B cell (primary cell): ENCODE measurements at regions not wholly inside any gene's neighbourhood (a gene's known extent, or its start where the extent isn't known, plus 50 kb on each side); places are given as distances from the start of the nearest gene placed in this dataset.

Experiments used
- ATAC-seq: fragments of 200-7000 bp; cut with Tn5 transposase; one replicate; pipeline ENCODE4 v1.10.0; 2021; ENCODE audit warnings: low read depth, mild to moderate bottlenecking, moderate number of reproducible peaks, moderate library complexity
- CTCF ChIA-PET: fragments of 350-600 bp; sonication (Branson Sonifier 250); formaldehyde crosslinking; loops from one replicate; lab custom pipeline; 2021; ENCODE audit warnings: antibody characterized with exemption, inconsistent platforms; lab: Charles Lee
- POLR2A ChIA-PET: fragments of 350-600 bp; sonication (Branson Sonifier 250); formaldehyde crosslinking; loops from one replicate; lab custom pipeline; 2021; ENCODE audit warnings: antibody characterized with exemption; lab: Charles Lee
- DNase-seq: peaks from one replicate; pipeline ENCODE4 v3.0.0; 2013
- H2AFZ ChIP-seq: 2 replicates; pipeline ENCODE4 v1.6.1; 2012; ENCODE audit warnings: mild to moderate bottlenecking, low read depth, low read length; ENCODE audit not compliant: insufficient read depth, poor library complexity, severe bottlenecking
- H3K27ac ChIP-seq, 2 donors: 1 replicate in 1 of 2; 2 replicates in 1 of 2; pipeline ENCODE4 v1.5.1; 2012 to 2013; ENCODE audit warnings: low read length in 2 of 2, mild to moderate bottlenecking in 2 of 2, moderate library complexity in 1 of 2
- H3K27me3 ChIP-seq, 4 experiments: fragments of 200-600 bp in 1 of 4; sonication (generic) in 1 of 4; replicated peaks in 1 of 4; 1 replicate in 2 of 4; 2 replicates in 2 of 4; pipeline versions ENCODE4 v1.6.1 to v1.7.0; 2013 to 2016; ENCODE audit warnings: low read length in 3 of 4, mild to moderate bottlenecking in 2 of 4, mixed read lengths in 1 of 4, moderate library complexity in 1 of 4; ENCODE audit not compliant: insufficient read depth in 4 of 4, control insufficient read depth in 3 of 4; ENCODE audit errors: control extremely low read depth in 1 of 4
- H3K36me3 ChIP-seq, 2 experiments: replicated peaks in 1 of 2; 1 replicate in 1 of 2; 2 replicates in 1 of 2; pipeline versions ENCODE4 v1.6.1 to v1.7.1; 2013; ENCODE audit warnings: low read length in 1 of 2; ENCODE audit not compliant: insufficient read depth in 2 of 2, control insufficient read depth in 1 of 2; ENCODE audit errors: control extremely low read depth in 1 of 2, extremely low read depth in 1 of 2
- H3K4me1 ChIP-seq, 2 donors: fragments of 200-600 bp in 1 of 2; sonication (generic) in 1 of 2; 1 replicate in 1 of 2; 2 replicates in 1 of 2; pipeline versions ENCODE4 v1.5.1 to v1.6.1; 2013 to 2017; ENCODE audit warnings: low read length in 2 of 2; ENCODE audit not compliant: control insufficient read depth in 2 of 2, insufficient read depth in 2 of 2
- H3K4me2 ChIP-seq: replicated peaks from 2 replicates; pipeline ENCODE3; 2012; ENCODE audit warnings: mild to moderate bottlenecking, low read depth, low read length; ENCODE audit not compliant: poor library complexity, severe bottlenecking
- H3K4me3 ChIP-seq, 5 experiments: fragments of 200-600 bp in 1 of 5; sonication (generic) in 1 of 5; 1 replicate in 3 of 5; 2 replicates in 2 of 5; pipeline versions ENCODE4 v1.5.1 to v1.7.0; 2011 to 2016; ENCODE audit warnings: low read length in 4 of 5, mild to moderate bottlenecking in 4 of 5, low read depth in 2 of 5, control low read depth in 1 of 5, moderate library complexity in 1 of 5; ENCODE audit not compliant: insufficient read depth in 1 of 5; ENCODE audit errors: control extremely low read depth in 1 of 5, extremely low read depth in 1 of 5
- H3K79me2 ChIP-seq: fragments of 200-600 bp; sonication (generic); one replicate; pipeline ENCODE4 v1.6.0; 2016; ENCODE audit warnings: low read length; ENCODE audit not compliant: control insufficient read depth, insufficient read depth
- H3K9ac ChIP-seq: fragments of 200-600 bp; sonication (generic); 2 replicates; pipeline ENCODE4 v1.6.1; 2017; ENCODE audit warnings: mild to moderate bottlenecking, low read length, moderate library complexity
- H3K9me3 ChIP-seq, 3 donors: one replicate each; pipeline versions ENCODE4 v1.6.1 to v1.7.1; 2013; ENCODE audit warnings: low read length in 2 of 3; ENCODE audit not compliant: control insufficient read depth in 2 of 3, insufficient read depth in 1 of 3; ENCODE audit errors: control extremely low read depth in 1 of 3
- H4K20me1 ChIP-seq: 2 replicates; pipeline ENCODE4 v1.6.0; 2012; ENCODE audit warnings: mild to moderate bottlenecking, low read length; ENCODE audit not compliant: insufficient read depth, control insufficient read depth, poor library complexity, severe bottlenecking
- H3K27ac Mint-ChIP-seq: one replicate; pipeline ENCODE4 v1.8.0; 2021; ENCODE audit warnings: mixed read lengths
- H3K27me3 Mint-ChIP-seq: one replicate; pipeline ENCODE4 v1.8.0; 2021; ENCODE audit warnings: mixed read lengths
- H3K4me1 Mint-ChIP-seq: one replicate; pipeline ENCODE4 v1.8.0; 2021; ENCODE audit warnings: mixed read lengths
- H3K4me3 Mint-ChIP-seq: one replicate; pipeline ENCODE4 v1.8.0; 2021; ENCODE audit warnings: mixed read lengths
- H3K9me3 Mint-ChIP-seq: one replicate; pipeline ENCODE4 v1.8.0; 2022; ENCODE audit warnings: mixed read lengths; ENCODE audit not compliant: insufficient read depth
- CTCF ChIP-seq: fragments of 200-600 bp; IDR thresholded peaks from one replicate; pipeline ENCODE4 v1.8.0; 2022; ENCODE audit warnings: antibody characterized with exemption, mild to moderate bottlenecking
- EZH2 ChIP-seq: IDR thresholded peaks from 2 replicates; pipeline ENCODE4 v1.6.1; 2012; ENCODE audit warnings: borderline replicate concordance, low read depth, mild to moderate bottlenecking, moderate library complexity, low read length; ENCODE audit not compliant: insufficient read depth, poor library complexity, severe bottlenecking
- WGBS: methylation state at CpG from one replicate; pipeline ENCODE4 v1.1.5; 2013; ENCODE audit warnings: missing lambda C conversion rate; ENCODE audit not compliant: insufficient coverage; 5-methylcytosine and 5-hydroxymethylcytosine counted together
- intact Hi-C: fragments of 100-400 bp; cut with micrococcal nuclease; formaldehyde crosslinking; loops from one replicate; pipeline ENCODE4 v1.10.0; 2022

- Histone ChIP-seq H3K4me2 (no peak overlapping the region), H4K20me1 (no peaks in the 10 kb centered on the region), H3K4me1 (peaks cover 5 to 7% of the 10 kb centered on the region in 2 donors), H3K27ac (no peak overlapping the region), H2AFZ (no peak overlapping the region), H3K27me3 (no peaks in the 10 kb centered on the region), H3K36me3 (no peaks in the 10 kb centered on the region), H3K9me3 (peaks cover 0 to 5% (median 0%) of the 10 kb centered on the region in 3 donors), H3K79me2 (no peaks in the 10 kb centered on the region), H3K4me3 (no peak overlapping the region), H3K9ac (no peak overlapping the region)
- Mint-ChIP-seq H3K27ac (no peak overlapping the region), H3K9me3 (peaks cover 2% of the 10 kb centered on the region), H3K4me1 (peaks cover 33% of the 10 kb centered on the region), H3K27me3 (no peaks in the 10 kb centered on the region), H3K4me3 (no peak overlapping the region)
- no peak for TF ChIP-seq CTCF
- no peak for TF ChIP-seq EZH2
- intact Hi-C loops = no loop called here
- POLR2A ChIA-PET = no interaction called here
- ATAC-seq = no peak
- CTCF ChIA-PET = no interaction called here
- no peak for DNase-seq
Observed at GRCh38 chr5:111963555-111963954, 206.6 kb upstream of the NREP start.

GRCh38 chr5:111962906-111963305 lies 205.9 kb upstream of the NREP start:
- WGBS = 91% methylated on average over 9 of the region's 9 CpGs
- CTCF ChIA-PET = no interaction called here
- intact Hi-C loops = no loop called here
- H3K36me3 ChIP-seq = no peaks in the 10 kb centered on the region
- Mint-ChIP-seq H3K4me1 (peaks cover 33% of the 10 kb centered on the region), H3K27ac (no peak overlapping the region), H3K9me3 (peaks cover 2% of the 10 kb centered on the region), H3K4me3 (no peak overlapping the region), H3K27me3 (no peaks in the 10 kb centered on the region)
- TF ChIP-seq CTCF (no peak), EZH2 (no peak)
- no peaks in the 10 kb centered on the region for H3K27me3 ChIP-seq
- no peaks in the 10 kb centered on the region for H4K20me1 ChIP-seq
- H3K9me3 ChIP-seq = peaks cover 0 to 5% (median 0%) of the 10 kb centered on the region in 3 donors
- H3K79me2 ChIP-seq = no peaks in the 10 kb centered on the region
- DNase-seq (no peak), ATAC-seq (no peak)
- H2AFZ ChIP-seq = peak overlapping the region; percentile 1
- no peak overlapping the region for H3K27ac ChIP-seq
- H3K9ac ChIP-seq = no peak overlapping the region
- POLR2A ChIA-PET = no interaction called here
- no peak overlapping the region for H3K4me3 ChIP-seq
- no peak overlapping the region for H3K4me2 ChIP-seq
- peaks cover 5 to 7% of the 10 kb centered on the region in 2 donors for H3K4me1 ChIP-seq
